ENCODE measurements at regions not wholly inside any gene's neighbourhood (a gene's known extent, or its start where the extent isn't known, plus 50 kb on each side); places are given as distances from the start of the nearest gene placed in this dataset.

DNA sequence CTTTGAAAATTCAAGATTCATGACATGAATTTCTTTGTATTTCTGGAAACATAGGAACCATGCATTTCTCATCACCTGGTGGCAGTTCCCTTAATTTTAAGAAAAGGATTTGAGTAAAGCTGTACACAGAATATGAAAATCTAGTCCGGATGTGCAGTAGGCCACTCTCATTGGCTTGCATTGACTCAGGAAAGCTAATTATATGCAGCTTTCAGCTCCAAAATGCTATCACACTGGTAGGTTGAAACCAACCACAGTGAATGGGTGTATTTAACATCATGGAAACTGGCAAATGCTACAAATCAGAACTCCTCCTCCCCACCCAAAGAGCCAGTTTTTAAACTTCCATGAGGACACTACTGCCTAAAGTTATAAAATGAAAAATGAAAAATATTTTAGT is 161.6 kb upstream of the FBXL17 start:
- RAD21 ChIA-PET (ENCODE audit: unreplicated experiment): no interaction called here
- CTCF ChIA-PET: interaction anchor here (1.4 kb wide), 1 partner anchor 24 kb away, joined by 3 read pairs; no protein-coding TSS in a partner anchor
- WGBS (ENCODE audit: insufficient coverage, insufficient replicate concordance, low lambda C conversion rate, missing lambda C conversion rate): 0% methylated on average over 1 of the region's 1 CpG

DNA sequence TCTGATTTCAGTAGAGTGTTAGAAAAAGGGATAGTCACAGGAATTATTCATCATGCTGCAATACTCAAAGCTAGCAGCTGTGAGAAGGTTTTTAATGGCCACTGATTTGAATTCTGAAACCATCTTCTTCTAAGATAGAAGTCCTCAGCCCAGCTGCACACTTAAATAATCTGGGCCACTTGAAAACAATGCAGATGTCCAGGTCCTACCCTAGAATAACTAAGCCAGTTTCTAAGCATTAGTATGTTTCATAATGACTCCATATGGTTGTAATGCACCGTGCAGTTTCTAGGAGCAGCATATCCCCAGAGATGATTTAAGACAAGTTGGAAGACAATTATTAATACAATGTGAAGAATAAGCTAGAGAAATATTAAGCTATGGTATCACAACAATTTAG is 159.9 kb upstream of the FBXL17 start:
- FAIRE-seq (no peak), ATAC-seq (no peak), DNase-seq (ENCODE audit: low read depth, low spot score) (no peak)
- ChIA-PET POLR2A (no interaction called here), SMC1A (ENCODE audit: uncharacterized antibody, unreplicated experiment) (no interaction called here), RAD21 (ENCODE audit: unreplicated experiment) (no interaction called here), CTCF (no interaction called here)
- Histone ChIP-seq H3K36me3 (ENCODE audit: control insufficient read depth in 2 of 2, insufficient read depth in 2 of 2, low read length in 1 of 2) (no peaks in the 10 kb centered on the region), H3K27ac (ENCODE audit: control insufficient read depth, insufficient read depth) (no peak overlapping the region), H4K20me1 (ENCODE audit: control insufficient read depth, insufficient read depth) (no peaks in the 10 kb centered on the region), H3K4me3 (no peak overlapping the region), H3K4me2 (ENCODE audit: control insufficient read depth, insufficient read depth) (no peak overlapping the region), H3K9me3 (replicated peaks; ENCODE audit: control insufficient read depth, insufficient read depth, low read length) (no peaks in the 10 kb centered on the region), H3K27me3 (replicated peaks in 1 of 2; ENCODE audit: control insufficient read depth in 2 of 2, insufficient read depth in 2 of 2, low read length in 1 of 2) (no peaks in the 10 kb centered on the region), H2AFZ (ENCODE audit: control insufficient read depth, low read depth, low read length) (no peak overlapping the region), H3K4me1 (ENCODE audit: control insufficient read depth, insufficient read depth, low read length) (no peaks in the 10 kb centered on the region), H3K9ac (ENCODE audit: control insufficient read depth, insufficient read depth, low read length) (no peak overlapping the region), H3K79me2 (ENCODE audit: control insufficient read depth, insufficient read depth, low read length) (no peaks in the 10 kb centered on the region)
- no TSS peak for BruUV-seq (replicated peaks)
- WGBS (ENCODE audit: insufficient coverage, insufficient replicate concordance, low lambda C conversion rate, missing lambda C conversion rate): 0% methylated on average over 1 of the region's 1 CpG
- in situ Hi-C loops (cut with MboI): no loop called here
- intact Hi-C loops (cut with micrococcal nuclease; ENCODE audit: unreplicated experiment): no loop called here
- TF ChIP-seq, protein P1, sequence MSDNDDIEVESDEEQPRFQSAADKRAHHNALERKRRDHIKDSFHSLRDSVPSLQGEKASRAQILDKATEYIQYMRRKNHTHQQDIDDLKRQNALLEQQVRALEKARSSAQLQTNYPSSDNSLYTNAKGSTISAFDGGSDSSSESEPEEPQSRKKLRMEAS (IDR thresholded peaks at IDR 0.05; ENCODE audit: low read depth, low read length): no peak
- TF ChIP-seq JUNB (IDR thresholded peaks at IDR 0.05) (no peak), RCOR1 (conservative IDR thresholded peaks at IDR 0.05; ENCODE audit: low read depth, low read length) (no peak), NBN (IDR thresholded peaks at IDR 0.05) (no peak), PAX8 (IDR thresholded peaks at IDR 0.05) (no peak), HCFC1 (IDR thresholded peaks at IDR 0.05; ENCODE audit: low read length) (no peak), FOS (IDR thresholded peaks at IDR 0.05; ENCODE audit: borderline replicate concordance, extremely low read depth, insufficient read length) (no peak), RAD51 (IDR thresholded peaks at IDR 0.05) (no peak), HDGF (IDR thresholded peaks at IDR 0.05) (no peak)
- TF ChIP-seq, protein P2, sequence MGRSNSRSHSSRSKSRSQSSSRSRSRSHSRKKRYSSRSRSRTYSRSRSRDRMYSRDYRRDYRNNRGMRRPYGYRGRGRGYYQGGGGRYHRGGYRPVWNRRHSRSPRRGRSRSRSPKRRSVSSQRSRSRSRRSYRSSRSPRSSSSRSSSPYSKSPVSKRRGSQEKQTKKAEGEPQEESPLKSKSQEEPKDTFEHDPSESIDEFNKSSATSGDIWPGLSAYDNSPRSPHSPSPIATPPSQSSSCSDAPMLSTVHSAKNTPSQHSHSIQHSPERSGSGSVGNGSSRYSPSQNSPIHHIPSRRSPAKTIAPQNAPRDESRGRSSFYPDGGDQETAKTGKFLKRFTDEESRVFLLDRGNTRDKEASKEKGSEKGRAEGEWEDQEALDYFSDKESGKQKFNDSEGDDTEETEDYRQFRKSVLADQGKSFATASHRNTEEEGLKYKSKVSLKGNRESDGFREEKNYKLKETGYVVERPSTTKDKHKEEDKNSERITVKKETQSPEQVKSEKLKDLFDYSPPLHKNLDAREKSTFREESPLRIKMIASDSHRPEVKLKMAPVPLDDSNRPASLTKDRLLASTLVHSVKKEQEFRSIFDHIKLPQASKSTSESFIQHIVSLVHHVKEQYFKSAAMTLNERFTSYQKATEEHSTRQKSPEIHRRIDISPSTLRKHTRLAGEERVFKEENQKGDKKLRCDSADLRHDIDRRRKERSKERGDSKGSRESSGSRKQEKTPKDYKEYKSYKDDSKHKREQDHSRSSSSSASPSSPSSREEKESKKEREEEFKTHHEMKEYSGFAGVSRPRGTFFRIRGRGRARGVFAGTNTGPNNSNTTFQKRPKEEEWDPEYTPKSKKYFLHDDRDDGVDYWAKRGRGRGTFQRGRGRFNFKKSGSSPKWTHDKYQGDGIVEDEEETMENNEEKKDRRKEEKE (IDR thresholded peaks at IDR 0.05): no peak

More for the DNA sequence above, 161.6 kb upstream of the FBXL17 start:
- Histone ChIP-seq H3K4me1 (ENCODE audit: control insufficient read depth, insufficient read depth, low read length) (no peaks in the 10 kb centered on the region), H3K4me3 (no peak overlapping the region), H3K4me2 (ENCODE audit: control insufficient read depth, insufficient read depth) (no peak overlapping the region), H3K36me3 (ENCODE audit: control insufficient read depth in 2 of 2, insufficient read depth in 2 of 2, low read length in 1 of 2) (no peaks in the 10 kb centered on the region), H2AFZ (ENCODE audit: control insufficient read depth, low read depth, low read length) (no peak overlapping the region), H3K79me2 (ENCODE audit: control insufficient read depth, insufficient read depth, low read length) (no peaks in the 10 kb centered on the region), H3K27ac (ENCODE audit: control insufficient read depth, insufficient read depth) (no peak overlapping the region), H3K9me3 (replicated peaks; ENCODE audit: control insufficient read depth, insufficient read depth, low read length) (no peaks in the 10 kb centered on the region), H4K20me1 (ENCODE audit: control insufficient read depth, insufficient read depth) (no peaks in the 10 kb centered on the region), H3K9ac (ENCODE audit: control insufficient read depth, insufficient read depth, low read length) (no peak overlapping the region), H3K27me3 (replicated peaks in 1 of 2; ENCODE audit: control insufficient read depth in 2 of 2, insufficient read depth in 2 of 2, low read length in 1 of 2) (no peaks in the 10 kb centered on the region)
- in situ Hi-C loops (cut with MboI): no loop called here
- ChIA-PET SMC1A (ENCODE audit: uncharacterized antibody, unreplicated experiment) (interaction anchor here (0.8 kb wide), 1 partner anchor 97 kb away, joined by 3 read pairs; no protein-coding TSS in a partner anchor), POLR2A (no interaction called here)
- ATAC-seq (peak; percentile 69), DNase-seq (ENCODE audit: low read depth, low spot score) (no peak), FAIRE-seq (no peak)
- TF ChIP-seq EED (IDR thresholded peaks at IDR 0.05; ENCODE audit: low read depth) (no peak), NFYB (IDR thresholded peaks at IDR 0.05; ENCODE audit: insufficient read depth, low read depth, low read length) (peak; percentile 45; the same call in 1 of the 2 replicates), HCFC1 (IDR thresholded peaks at IDR 0.05; ENCODE audit: low read length) (no peak), ZNF217 (IDR thresholded peaks at IDR 0.05) (no peak), ZNF274 (IDR thresholded peaks at IDR 0.05; ENCODE audit: insufficient read depth, insufficient read length) (no peak)
- intact Hi-C loops (cut with micrococcal nuclease; ENCODE audit: unreplicated experiment): no loop called here
- BruUV-seq (replicated peaks): no TSS peak

All from GM12878 (cell line).